Cardiac fibroblast (primary cell): ENCODE measurements at regions not wholly inside any gene's neighbourhood (a gene's known extent, or its start where the extent isn't known, plus 50 kb on each side); places are given as distances from the start of the nearest gene placed in this dataset.

Experiments
- DNase-seq, 2 donors: peaks; one replicate each; pipeline versions ENCODE4 v3.0.0 to v3.0.0-alpha.2; 2010; ENCODE audit warnings: low read depth in 2 of 2
- H3K4me3 ChIP-seq, 2 donors: replicated peaks in 1 of 2; 1 replicate in 1 of 2; 2 replicates in 1 of 2; pipeline ENCODE4 v1.5.1; 2011; ENCODE audit warnings: low read depth in 2 of 2, low read length in 2 of 2, mild to moderate bottlenecking in 2 of 2, moderate library complexity in 1 of 2
- CTCF ChIP-seq: IDR thresholded peaks from one replicate; pipeline ENCODE4 v1.5.1; 2011; ENCODE audit warnings: low read depth, mild to moderate bottlenecking, low read length, inconsistent platforms

- no peak for TF ChIP-seq CTCF
- DNase-seq, result no peak
- no peak overlapping the region for H3K4me3 ChIP-seq
Measured at GRCh38 chr5:66322786-66323528, 178.9 kb downstream of the SREK1 start.

- TF ChIP-seq CTCF, result no peak
Measured at GRCh38 chr5:66323529-66323895, 179.4 kb downstream of the SREK1 start.

GRCh38 chr5:66324357-66324756 lies 180.3 kb downstream of the SREK1 start:
- no peak overlapping the region for H3K4me3 ChIP-seq
- TF ChIP-seq CTCF, result no peak
- no peak for DNase-seq

More at GRCh38 chr5:66323529-66323895, 179.4 kb downstream of the SREK1 start:
- no peak overlapping the region for H3K4me3 ChIP-seq
- no peak for DNase-seq

GRCh38 chr5:66326276-66326675 lies 182.2 kb downstream of the SREK1 start:
- peak; percentile 2 to 35 for DNase-seq
- no peak for TF ChIP-seq CTCF
- no peak overlapping the region for H3K4me3 ChIP-seq

GRCh38 chr5:66327008-66327407 lies 182.9 kb downstream of the SREK1 start:
- H3K4me3 ChIP-seq, result no peak overlapping the region
- TF ChIP-seq CTCF, result no peak
- no peak for DNase-seq

GRCh38 chr5:66329078-66329477 lies 185.0 kb downstream of the SREK1 start:
- no peak overlapping the region for H3K4me3 ChIP-seq
- no peak for DNase-seq
- no peak for TF ChIP-seq CTCF

GRCh38 chr5:66333192-66333591 lies 189.1 kb downstream of the SREK1 start:
- no peak for DNase-seq
- H3K4me3 ChIP-seq, result no peak overlapping the region
- no peak for TF ChIP-seq CTCF
